DOHH2 (cell line): ENCODE measurements at regions not wholly inside any gene's neighbourhood (a gene's known extent, or its start where the extent isn't known, plus 50 kb on each side); places are given as distances from the start of the nearest gene placed in this dataset.

Source experiments
- EZH2phosphoT487 ChIP-seq: fragments of 200-600 bp; sonication (generic); IDR thresholded peaks from 2 replicates; pipeline ENCODE4 v1.6.1; 2017; ENCODE audit warnings: borderline replicate concordance, mild to moderate bottlenecking, antibody characterized with exemption, low read length, moderate library complexity, mixed read lengths
- TF ChIP-seq, protein P1 (sequence below): fragments of 200-600 bp; sonication (generic); IDR thresholded peaks from one replicate; pipeline ENCODE4 v1.5.1; 2014; ENCODE audit warnings: antibody characterized with exemption, mild to moderate bottlenecking, low read depth, low read length; ENCODE audit not compliant: poor library complexity, severe bottlenecking

DNA sequence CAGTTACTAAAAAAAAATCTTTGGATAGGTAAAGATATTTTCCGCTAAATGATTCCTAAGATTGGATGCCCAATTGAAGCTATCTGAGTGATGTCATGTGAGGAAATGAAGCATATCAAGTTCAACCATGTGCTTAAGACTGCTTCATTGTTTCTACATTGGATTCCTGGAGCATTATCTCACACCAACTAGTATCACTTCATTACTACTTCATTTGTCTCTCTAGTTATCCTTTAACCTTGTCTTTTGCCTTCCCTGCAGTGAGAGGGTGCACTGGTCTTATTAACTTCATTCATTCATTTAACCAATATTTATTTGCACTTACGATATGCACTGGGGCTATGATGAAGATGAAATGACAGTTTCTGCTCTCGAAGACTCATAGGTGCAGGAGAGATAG, 198.1 kb downstream of the SLC38A4 start:
- TF ChIP-seq, protein P1, sequence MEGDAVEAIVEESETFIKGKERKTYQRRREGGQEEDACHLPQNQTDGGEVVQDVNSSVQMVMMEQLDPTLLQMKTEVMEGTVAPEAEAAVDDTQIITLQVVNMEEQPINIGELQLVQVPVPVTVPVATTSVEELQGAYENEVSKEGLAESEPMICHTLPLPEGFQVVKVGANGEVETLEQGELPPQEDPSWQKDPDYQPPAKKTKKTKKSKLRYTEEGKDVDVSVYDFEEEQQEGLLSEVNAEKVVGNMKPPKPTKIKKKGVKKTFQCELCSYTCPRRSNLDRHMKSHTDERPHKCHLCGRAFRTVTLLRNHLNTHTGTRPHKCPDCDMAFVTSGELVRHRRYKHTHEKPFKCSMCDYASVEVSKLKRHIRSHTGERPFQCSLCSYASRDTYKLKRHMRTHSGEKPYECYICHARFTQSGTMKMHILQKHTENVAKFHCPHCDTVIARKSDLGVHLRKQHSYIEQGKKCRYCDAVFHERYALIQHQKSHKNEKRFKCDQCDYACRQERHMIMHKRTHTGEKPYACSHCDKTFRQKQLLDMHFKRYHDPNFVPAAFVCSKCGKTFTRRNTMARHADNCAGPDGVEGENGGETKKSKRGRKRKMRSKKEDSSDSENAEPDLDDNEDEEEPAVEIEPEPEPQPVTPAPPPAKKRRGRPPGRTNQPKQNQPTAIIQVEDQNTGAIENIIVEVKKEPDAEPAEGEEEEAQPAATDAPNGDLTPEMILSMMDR: no peak
- no peak for TF ChIP-seq EZH2phosphoT487
